Stimulated activated CD4-positive, alpha-beta T cell treated with anti-CD3 and anti-CD28 coated beads, Interleukin-12 subunit alpha, Interleukin-12 subunit beta, amount 100 ng/mL, for 24 hours (primary cell): ENCODE measurements at regions not wholly inside any gene's neighbourhood (a gene's known extent, or its start where the extent isn't known, plus 50 kb on each side); places are given as distances from the start of the nearest gene placed in this dataset.
"Not testable (repeated sequence)": the region's sequence is repeated elsewhere in the genome, so short reads cannot be mapped to it uniquely, and the experiment has no call there.

ENCODE experiments used
- DNase-seq, 2 experiments: peaks; one replicate each; pipeline ENCODE4 v3.0.0-alpha.2; 2020; ENCODE audit warnings: low read depth in 2 of 2

- no peak for DNase-seq
Observed at GRCh38 chrX:63470506-63470905, 119.4 kb upstream of the SPIN4 start.

- DNase-seq: no peak
Observed at GRCh38 chrX:63466690-63467089, 115.6 kb upstream of the SPIN4 start.

- DNase-seq: no peak
Observed at GRCh38 chrX:63458981-63459380, 107.8 kb upstream of the SPIN4 start.

GRCh38 chrX:63453571-63453970 is 102.4 kb upstream of the SPIN4 start:
- DNase-seq: no peak

GRCh38 chrX:63441717-63442116 is 90.6 kb upstream of the SPIN4 start:
- no peak for DNase-seq

GRCh38 chrX:63439580-63439979 is 88.4 kb upstream of the SPIN4 start:
- no peak for DNase-seq

- no peak for DNase-seq
Observed at GRCh38 chrX:63436865-63437264, 85.7 kb upstream of the SPIN4 start.

GRCh38 chrX:63434665-63435064 is 83.5 kb upstream of the SPIN4 start:
- no peak for DNase-seq

GRCh38 chrX:63434206-63434605 is 83.1 kb upstream of the SPIN4 start:
- no peak for DNase-seq

GRCh38 chrX:63430026-63430425 is 78.9 kb upstream of the SPIN4 start:
- DNase-seq: no peak

GRCh38 chrX:63428348-63428747 is 77.2 kb upstream of the SPIN4 start:
- no peak for DNase-seq

- DNase-seq: no peak
Observed at GRCh38 chrX:63426519-63426918, 75.4 kb upstream of the SPIN4 start.

GRCh38 chrX:63424063-63424462 is 72.9 kb upstream of the SPIN4 start:
- no peak for DNase-seq

GRCh38 chrX:63421411-63421810 is 70.3 kb upstream of the SPIN4 start:
- DNase-seq: no peak

GRCh38 chrX:63418211-63418610 is 67.1 kb upstream of the SPIN4 start:
- DNase-seq: no peak

- no peak for DNase-seq
Observed at GRCh38 chrX:63417649-63418048, 66.5 kb upstream of the SPIN4 start.

- not testable (repeated sequence) for DNase-seq
Observed at GRCh38 chrX:63409934-63410333, 58.8 kb upstream of the SPIN4 start.

GRCh38 chrX:63408050-63408449 is 56.9 kb upstream of the SPIN4 start:
- DNase-seq: no peak

GRCh38 chrX:63404332-63404731 is 53.2 kb upstream of the SPIN4 start:
- DNase-seq: no peak

GRCh38 chrX:63402106-63402505 is 51.0 kb upstream of the SPIN4 start:
- DNase-seq: no peak
